Osteoblast (primary cell): ENCODE measurements at regions not wholly inside any gene's neighbourhood (a gene's known extent, or its start where the extent isn't known, plus 50 kb on each side); places are given as distances from the start of the nearest gene placed in this dataset.
"Not testable (repeated sequence)": the region's sequence is repeated elsewhere in the genome, so short reads cannot be mapped to it uniquely, and the experiment has no call there.

Source experiments
- DNase-seq: peaks from one replicate; pipeline ENCODE4 v3.0.0; 2011; ENCODE audit warnings: low spot score, mixed read lengths; ENCODE audit not compliant: insufficient read length; ENCODE audit errors: missing footprints
- H2AFZ ChIP-seq: 2 replicates; pipeline ENCODE4 v1.6.0; 2011; ENCODE audit warnings: mild to moderate bottlenecking, low read length
- H3K27ac ChIP-seq: 2 replicates; pipeline ENCODE4 v1.5.1; 2011; ENCODE audit warnings: mild to moderate bottlenecking, low read depth, low read length, moderate library complexity
- H3K27me3 ChIP-seq: 2 replicates; pipeline ENCODE4 v1.6.0; 2012; ENCODE audit warnings: mild to moderate bottlenecking, control low read depth, inconsistent platforms, low read length, moderate library complexity; ENCODE audit not compliant: insufficient read depth
- H3K36me3 ChIP-seq: 2 replicates; pipeline ENCODE4 v1.5.1; 2011; ENCODE audit warnings: mild to moderate bottlenecking, low read length, control low read depth, moderate library complexity; ENCODE audit not compliant: insufficient read depth
- H3K4me1 ChIP-seq: 2 replicates; pipeline ENCODE4 v1.5.1; 2011; ENCODE audit warnings: mild to moderate bottlenecking, low read length, control low read depth, moderate library complexity; ENCODE audit not compliant: insufficient read depth
- H3K4me2 ChIP-seq: 2 replicates; pipeline ENCODE4 v1.6.0; 2011; ENCODE audit warnings: mild to moderate bottlenecking, low read length; ENCODE audit not compliant: insufficient read depth
- H3K4me3 ChIP-seq: fragments of 200-600 bp; sonication (generic); 3 replicates; pipeline ENCODE4 v1.5.1; 2012; ENCODE audit warnings: mild to moderate bottlenecking, low read length, inconsistent platforms; ENCODE audit not compliant: insufficient read depth
- H3K79me2 ChIP-seq: 2 replicates; pipeline ENCODE4 v1.6.0; 2012; ENCODE audit warnings: mild to moderate bottlenecking, low read length, control low read depth, inconsistent platforms; ENCODE audit not compliant: insufficient read depth
- H3K9me3 ChIP-seq: 2 replicates; pipeline ENCODE4 v1.5.1; 2011; ENCODE audit warnings: low read depth, low read length, control low read depth
- H4K20me1 ChIP-seq: 2 replicates; pipeline ENCODE4 v1.6.0; 2012; ENCODE audit warnings: mild to moderate bottlenecking, low read length, control low read depth; ENCODE audit not compliant: insufficient read depth
- TF ChIP-seq, protein P1 (sequence below): IDR thresholded peaks from 2 replicates; pipeline ENCODE4 v1.5.1; 2011; ENCODE audit warnings: mild to moderate bottlenecking, low read depth, low read length, moderate library complexity; ENCODE audit errors: extremely low read depth

DNA sequence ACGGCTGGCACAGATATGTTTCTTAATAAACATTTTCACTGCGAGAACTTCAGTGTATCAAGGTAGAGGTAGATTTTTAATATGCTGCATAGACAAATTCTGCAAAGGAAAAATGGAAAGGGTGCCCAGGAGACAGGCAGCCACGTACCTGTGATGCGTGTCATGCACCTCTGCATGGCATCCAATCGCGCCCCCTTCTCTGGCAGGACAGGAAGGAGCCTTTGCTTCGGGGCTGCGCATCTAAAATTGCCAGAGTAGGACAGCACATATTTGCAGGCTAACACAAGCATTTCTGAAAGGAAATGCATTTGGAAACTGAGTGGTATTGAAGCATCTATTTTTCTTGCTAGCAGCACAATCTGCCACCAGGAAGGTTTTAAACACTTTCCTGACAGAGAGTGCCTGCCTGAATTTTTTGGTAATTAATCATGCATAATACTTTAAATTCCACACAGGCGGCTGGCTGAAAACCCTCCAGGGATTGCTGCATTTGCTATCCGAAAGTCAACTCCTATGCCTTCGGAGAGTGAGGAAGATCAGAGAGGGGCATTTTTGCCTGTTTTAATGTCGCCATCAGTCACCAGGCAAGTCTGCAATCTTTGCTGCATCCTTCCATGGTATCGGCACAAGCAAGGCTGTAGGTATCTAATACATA is 165.1 kb upstream of the ATP10A start:
- Histone ChIP-seq H3K27ac (no peak overlapping the region), H3K79me2 (no peaks in the 10 kb centered on the region), H3K27me3 (no peaks in the 10 kb centered on the region), H3K4me2 (peak overlapping the region; percentile 65), H3K9me3 (no peaks in the 10 kb centered on the region), H3K36me3 (no peaks in the 10 kb centered on the region), H2AFZ (no peak overlapping the region), H3K4me1 (peaks cover 2% of the 10 kb centered on the region), H4K20me1 (no peaks in the 10 kb centered on the region), H3K4me3 (no peak overlapping the region)
- TF ChIP-seq, protein P1, sequence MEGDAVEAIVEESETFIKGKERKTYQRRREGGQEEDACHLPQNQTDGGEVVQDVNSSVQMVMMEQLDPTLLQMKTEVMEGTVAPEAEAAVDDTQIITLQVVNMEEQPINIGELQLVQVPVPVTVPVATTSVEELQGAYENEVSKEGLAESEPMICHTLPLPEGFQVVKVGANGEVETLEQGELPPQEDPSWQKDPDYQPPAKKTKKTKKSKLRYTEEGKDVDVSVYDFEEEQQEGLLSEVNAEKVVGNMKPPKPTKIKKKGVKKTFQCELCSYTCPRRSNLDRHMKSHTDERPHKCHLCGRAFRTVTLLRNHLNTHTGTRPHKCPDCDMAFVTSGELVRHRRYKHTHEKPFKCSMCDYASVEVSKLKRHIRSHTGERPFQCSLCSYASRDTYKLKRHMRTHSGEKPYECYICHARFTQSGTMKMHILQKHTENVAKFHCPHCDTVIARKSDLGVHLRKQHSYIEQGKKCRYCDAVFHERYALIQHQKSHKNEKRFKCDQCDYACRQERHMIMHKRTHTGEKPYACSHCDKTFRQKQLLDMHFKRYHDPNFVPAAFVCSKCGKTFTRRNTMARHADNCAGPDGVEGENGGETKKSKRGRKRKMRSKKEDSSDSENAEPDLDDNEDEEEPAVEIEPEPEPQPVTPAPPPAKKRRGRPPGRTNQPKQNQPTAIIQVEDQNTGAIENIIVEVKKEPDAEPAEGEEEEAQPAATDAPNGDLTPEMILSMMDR = no peak
- no peak for DNase-seq

DNA sequence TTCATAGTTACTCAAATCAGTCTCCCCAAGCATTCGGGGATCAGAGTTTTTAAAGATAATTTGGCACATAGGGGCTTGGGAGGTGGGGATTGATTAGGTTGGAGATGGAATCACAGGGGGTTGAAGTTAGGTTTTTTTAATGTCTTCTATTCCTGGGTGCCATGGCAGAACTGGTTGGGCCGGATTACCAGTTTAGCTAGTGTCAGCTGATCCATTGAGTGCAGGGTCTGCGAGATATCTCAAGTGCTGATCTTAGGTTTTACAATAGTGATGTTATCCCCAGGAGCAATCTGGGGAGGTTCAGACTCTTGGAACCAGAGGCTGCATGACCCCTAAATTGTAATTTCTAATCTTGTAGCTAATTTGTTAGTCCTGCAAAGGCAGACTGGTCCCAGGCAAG is 163.5 kb upstream of the ATP10A start:
- not testable (repeated sequence) for DNase-seq, H3K36me3 ChIP-seq, H3K4me3 ChIP-seq, H3K9me3 ChIP-seq, H4K20me1 ChIP-seq, H2AFZ ChIP-seq, H3K79me2 ChIP-seq, H3K27ac ChIP-seq, H3K4me1 ChIP-seq, H3K4me2 ChIP-seq, H3K27me3 ChIP-seq

DNA sequence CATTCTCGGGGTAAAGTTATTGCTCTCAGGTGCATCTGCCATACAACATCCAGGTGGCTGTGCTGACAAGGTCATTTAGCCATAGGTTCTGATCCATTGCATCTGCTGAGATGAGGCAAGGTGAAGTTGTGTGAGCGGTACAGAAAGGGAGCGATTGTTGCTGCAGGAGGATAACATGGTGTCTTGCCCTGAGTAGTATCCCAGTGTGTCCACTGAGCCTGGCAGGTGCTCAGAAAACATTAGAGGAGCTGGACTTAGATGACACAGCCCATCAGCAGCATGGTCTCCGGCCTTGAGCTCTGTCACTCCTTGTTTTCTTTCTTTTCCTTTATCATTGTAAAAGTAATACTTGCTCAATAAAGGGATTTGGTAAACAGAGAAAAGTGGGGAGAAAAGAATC is 161.1 kb upstream of the ATP10A start:
- no peaks in the 10 kb centered on the region for H3K27me3 ChIP-seq
- no peaks in the 10 kb centered on the region for H3K79me2 ChIP-seq
- H3K9me3 ChIP-seq = no peaks in the 10 kb centered on the region
- TF ChIP-seq, protein P1 = no peak
- H3K27ac ChIP-seq = no peak overlapping the region
- no peak for DNase-seq
- peaks cover 2% of the 10 kb centered on the region for H3K4me1 ChIP-seq
- no peak overlapping the region for H3K4me2 ChIP-seq
- no peaks in the 10 kb centered on the region for H3K36me3 ChIP-seq
- H4K20me1 ChIP-seq = no peaks in the 10 kb centered on the region
- no peak overlapping the region for H3K4me3 ChIP-seq
- no peak overlapping the region for H2AFZ ChIP-seq

- H3K27ac ChIP-seq = no peak overlapping the region
- no peaks in the 10 kb centered on the region for H3K27me3 ChIP-seq
- no peaks in the 10 kb centered on the region for H3K9me3 ChIP-seq
- DNase-seq = no peak
- peaks cover 2% of the 10 kb centered on the region for H3K4me1 ChIP-seq
- no peak overlapping the region for H2AFZ ChIP-seq
- no peaks in the 10 kb centered on the region for H3K36me3 ChIP-seq
- no peak overlapping the region for H3K4me3 ChIP-seq
- H4K20me1 ChIP-seq = no peaks in the 10 kb centered on the region
- H3K79me2 ChIP-seq = no peaks in the 10 kb centered on the region
- no peak overlapping the region for H3K4me2 ChIP-seq
- TF ChIP-seq, protein P1 = no peak
Observed at GRCh38 chr15:26023691-26024090, 160.6 kb upstream of the ATP10A start.
